Brain pericyte (primary cell): ENCODE measurements at regions not wholly inside any gene's neighbourhood (a gene's known extent, or its start where the extent isn't known, plus 50 kb on each side); places are given as distances from the start of the nearest gene placed in this dataset.
A peak's percentile ranks its signal among the peaks of the same experiment; 100 is the strongest.
"Not testable (repeated sequence)": the region's sequence is repeated elsewhere in the genome, so short reads cannot be mapped to it uniquely, and the experiment has no call there.

Source experiments
- DNase-seq: peaks from one replicate; pipeline ENCODE4 v3.0.0-alpha.2; 2012; ENCODE audit warnings: low read depth, low spot score

- not testable (repeated sequence) for DNase-seq
These were observed 91.3 kb downstream of the OR4A5 start for GRCh38 chr11:54797906-54798305.

GRCh38 chr11:54832676-54833075 lies 126.0 kb downstream of the OR4A5 start:
- peak; percentile 0 for DNase-seq

- DNase-seq: not testable (repeated sequence)
These were observed 148.4 kb downstream of the OR4A5 start for GRCh38 chr11:54855047-54855446.
